Suprapubic skin (tissue), 4 donors: ENCODE measurements at regions not wholly inside any gene's neighbourhood (a gene's known extent, or its start where the extent isn't known, plus 50 kb on each side); places are given as distances from the start of the nearest gene placed in this dataset.

Experiments
- DNase-seq, 2 donors: peaks; one replicate each; pipeline ENCODE4 v3.0.0-alpha.2; 2019; ENCODE audit warnings: low spot score in 2 of 2
- H3K27ac ChIP-seq: fragments of 200-600 bp; sonication (generic); one replicate; pipeline ENCODE4 v1.5.1; 2019
- H3K27me3 ChIP-seq: fragments of 200-600 bp; sonication (generic); one replicate; pipeline ENCODE4 v1.5.1; 2019
- H3K36me3 ChIP-seq: fragments of 200-600 bp; sonication (generic); one replicate; pipeline ENCODE4 v1.5.1; 2019
- H3K4me1 ChIP-seq: fragments of 200-600 bp; sonication (generic); one replicate; pipeline ENCODE4 v1.5.1; 2019
- H3K4me3 ChIP-seq: fragments of 200-600 bp; sonication (generic); one replicate; pipeline ENCODE4 v1.5.1; 2019; ENCODE audit warnings: mild to moderate bottlenecking
- H3K9me3 ChIP-seq: fragments of 200-600 bp; sonication (generic); one replicate; pipeline ENCODE4 v1.5.1; 2019
- CTCF ChIP-seq, 2 donors: fragments of 200-600 bp in 1 of 2; fragments of 450-650 bp in 1 of 2; sonication (generic) in 1 of 2; IDR thresholded peaks; one replicate each; pipeline ENCODE4 v1.5.1; 2016 to 2019; ENCODE audit warnings: antibody characterized with exemption in 2 of 2, mild to moderate bottlenecking in 1 of 2, moderate library complexity in 1 of 2
- EP300 ChIP-seq: sonication (generic); formaldehyde crosslinking; IDR thresholded peaks from one replicate; pipeline ENCODE4 v1.6.1; 2017; ENCODE audit warnings: antibody characterized with exemption
- POLR2A ChIP-seq, 2 donors: fragments of 450-650 bp; IDR thresholded peaks; one replicate each; pipeline ENCODE4 v1.6.1; 2017; ENCODE audit warnings: antibody characterized with exemption in 2 of 2, mild to moderate bottlenecking in 2 of 2, moderate library complexity in 2 of 2
- POLR2AphosphoS5 ChIP-seq, 3 donors: sonication (generic); formaldehyde crosslinking; IDR thresholded peaks; one replicate each; pipeline ENCODE4 v1.6.1; 2017; ENCODE audit warnings: antibody characterized with exemption in 3 of 3
- WGBS: methylation state at CpG from one replicate; pipeline ENCODE4 v1.1.5; 2018; 5-methylcytosine and 5-hydroxymethylcytosine counted together

GRCh38 chr1:80218112-80218511 is 1211.6 kb upstream of the ADGRL4 start:
- no peak for TF ChIP-seq POLR2AphosphoS5 (IDR thresholded peaks at IDR 0.05)
- peak in 1 of 2 donors; percentile 29 for TF ChIP-seq CTCF (IDR thresholded peaks at IDR 0.05)
- no peak for TF ChIP-seq POLR2A (IDR thresholded peaks at IDR 0.05)
- no peak for TF ChIP-seq EP300
- no peak overlapping the region for H3K4me3 ChIP-seq
- WGBS: 43% methylated on average over 2 of the region's 2 CpGs
- no peaks in the 10 kb centered on the region for H3K27me3 ChIP-seq
- H3K36me3 ChIP-seq: no peaks in the 10 kb centered on the region
- H3K27ac ChIP-seq: no peak overlapping the region
- peaks cover 5% of the 10 kb centered on the region for H3K4me1 ChIP-seq
- DNase-seq: no peak
- no peaks in the 10 kb centered on the region for H3K9me3 ChIP-seq

GRCh38 chr1:80217377-80217986 is 1211.0 kb upstream of the ADGRL4 start:
- Histone ChIP-seq H3K4me1 (peaks cover 5% of the 10 kb centered on the region), H3K27me3 (no peaks in the 10 kb centered on the region), H3K36me3 (no peaks in the 10 kb centered on the region), H3K27ac (no peak overlapping the region), H3K4me3 (no peak overlapping the region), H3K9me3 (no peaks in the 10 kb centered on the region)
- WGBS: 13% methylated on average over 4 of the region's 4 CpGs
- peak in 1 of 2 donors; percentile 30 for TF ChIP-seq CTCF (IDR thresholded peaks at IDR 0.05)
- no peak for TF ChIP-seq POLR2AphosphoS5 (IDR thresholded peaks at IDR 0.05)
- DNase-seq: no peak

GRCh38 chr1:80214888-80215540 is 1208.5 kb upstream of the ADGRL4 start:
- Histone ChIP-seq H3K4me3 (no peak overlapping the region), H3K36me3 (no peaks in the 10 kb centered on the region), H3K27ac (no peak overlapping the region), H3K9me3 (no peaks in the 10 kb centered on the region), H3K4me1 (peaks cover 9% of the 10 kb centered on the region), H3K27me3 (no peaks in the 10 kb centered on the region)
- 81% methylated on average over 5 of the region's 5 CpGs for WGBS
- TF ChIP-seq CTCF (IDR thresholded peaks at IDR 0.05): no peak
- no peak for DNase-seq

GRCh38 chr1:80212948-80213347 is 1206.4 kb upstream of the ADGRL4 start:
- no peak for TF ChIP-seq POLR2AphosphoS5 (IDR thresholded peaks at IDR 0.05)
- no peak for TF ChIP-seq EP300
- no peak for TF ChIP-seq CTCF (IDR thresholded peaks at IDR 0.05)
- no peak for TF ChIP-seq POLR2A (IDR thresholded peaks at IDR 0.05)
- H3K4me1 ChIP-seq: peaks cover 9% of the 10 kb centered on the region
- H3K27me3 ChIP-seq: no peaks in the 10 kb centered on the region
- no peaks in the 10 kb centered on the region for H3K36me3 ChIP-seq
- H3K27ac ChIP-seq: no peak overlapping the region
- no peaks in the 10 kb centered on the region for H3K9me3 ChIP-seq
- no peak for DNase-seq
- WGBS: 88% methylated on average over 3 of the region's 3 CpGs
- no peak overlapping the region for H3K4me3 ChIP-seq

GRCh38 chr1:80211691-80212380 is 1205.3 kb upstream of the ADGRL4 start:
- no peaks in the 10 kb centered on the region for H3K9me3 ChIP-seq
- no peak overlapping the region for H3K4me3 ChIP-seq
- no peak for DNase-seq
- no peaks in the 10 kb centered on the region for H3K36me3 ChIP-seq
- no peak overlapping the region for H3K27ac ChIP-seq
- TF ChIP-seq POLR2AphosphoS5 (IDR thresholded peaks at IDR 0.05) (no peak), EP300 (no peak), POLR2A (IDR thresholded peaks at IDR 0.05) (no peak), CTCF (IDR thresholded peaks at IDR 0.05) (no peak)
- 47% methylated on average over 8 of the region's 8 CpGs for WGBS
- peaks cover 4% of the 10 kb centered on the region for H3K4me1 ChIP-seq
- H3K27me3 ChIP-seq: no peaks in the 10 kb centered on the region
